ENCODE measurements at regions not wholly inside any gene's neighbourhood (a gene's known extent, or its start where the extent isn't known, plus 50 kb on each side); places are given as distances from the start of the nearest gene placed in this dataset.
A peak's percentile ranks its signal among the peaks of the same experiment; 100 is the strongest.

DNA sequence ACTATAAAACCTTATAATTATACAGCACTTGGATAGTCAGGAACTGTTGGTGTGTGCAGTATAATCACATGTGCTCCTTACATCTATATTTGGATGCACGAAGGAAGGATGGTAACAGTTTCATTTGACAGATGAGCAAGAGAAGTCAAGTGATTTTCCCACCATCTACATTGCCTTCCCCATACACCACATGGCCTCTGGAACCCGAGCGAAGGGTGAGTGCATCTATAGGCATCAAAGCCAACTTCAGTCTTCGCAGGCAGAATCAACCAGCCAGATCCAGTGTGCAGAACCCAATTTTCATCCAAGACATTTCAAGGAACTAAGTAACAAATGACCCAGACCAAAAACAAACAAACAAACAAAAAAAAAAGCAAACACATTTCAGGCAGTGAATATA is 85.1 kb upstream of the BLID start:
- H3K79me2 ChIP-seq (ENCODE audit: low read length), result peaks cover 62% of the 10 kb centered on the region
- peak overlapping the region; percentile 87 for H3K4me2 ChIP-seq (ENCODE audit: low read length)
- POLR2A ChIA-PET (ENCODE audit: unreplicated experiment), result interaction anchor here (1.3 kb wide), 1 partner anchor 21 kb away, joined by 8 read pairs; no protein-coding TSS in a partner anchor
- H3K27me3 ChIP-seq (ENCODE audit: low read length), result no peaks in the 10 kb centered on the region
- ATAC-seq (no peak), DNase-seq (no peak)
- H3K27ac ChIP-seq (ENCODE audit: low read length), result peak overlapping the region; percentile 94
- TF ChIP-seq CTCF (conservative IDR thresholded peaks at IDR 0.05; ENCODE audit: low read depth, low read length) (no peak), EZH2 (IDR thresholded peaks at IDR 0.05; ENCODE audit: low read length, unreplicated experiment) (no peak), EZH2phosphoT487 (IDR thresholded peaks at IDR 0.05; ENCODE audit: borderline replicate concordance, low read length) (no peak)
- peak overlapping the region; percentile 91 for H3K9ac ChIP-seq (ENCODE audit: low read length)
- H3K9me2 ChIP-seq (replicated peaks; ENCODE audit: low read length), result no peaks in the 10 kb centered on the region
- no peaks in the 10 kb centered on the region for H3K9me3 ChIP-seq (ENCODE audit: low read length)
- peaks cover 3% of the 10 kb centered on the region for H3F3A ChIP-seq (ENCODE audit: low read length, unreplicated experiment)
- intact Hi-C loops (cut with micrococcal nuclease), result loop anchor here (10.0 kb wide), 1 partner anchor 386 kb away; no protein-coding TSS in a partner anchor
- peaks cover 55% of the 10 kb centered on the region for H3K4me1 ChIP-seq (ENCODE audit: insufficient read depth, low read length)
- peak overlapping the region; percentile 70 for H3K4me3 ChIP-seq (ENCODE audit: low read length)
- no peaks in the 10 kb centered on the region for H4K20me1 ChIP-seq (ENCODE audit: low read length)
- BruUV-seq (replicated peaks), result no TSS peak
- no peaks in the 10 kb centered on the region for H3K36me3 ChIP-seq (ENCODE audit: low read depth, low read length)
- H2AFZ ChIP-seq (ENCODE audit: low read length), result no peak overlapping the region
- CTCF ChIA-PET, result no interaction called here

- H3K4me2 ChIP-seq (ENCODE audit: low read length), result peak overlapping the region; percentile 87
- H3K9me2 ChIP-seq (replicated peaks; ENCODE audit: low read length), result no peaks in the 10 kb centered on the region
- DNase-seq (peak; percentile 57), ATAC-seq (no peak)
- H3K4me1 ChIP-seq (ENCODE audit: insufficient read depth, low read length), result peaks cover 68% of the 10 kb centered on the region
- CTCF ChIA-PET, result no interaction called here
- H2AFZ ChIP-seq (ENCODE audit: low read length), result no peak overlapping the region
- peak overlapping the region; percentile 91 for H3K9ac ChIP-seq (ENCODE audit: low read length)
- TF ChIP-seq EZH2 (IDR thresholded peaks at IDR 0.05; ENCODE audit: low read length, unreplicated experiment), result no peak
- TF ChIP-seq EZH2phosphoT487 (IDR thresholded peaks at IDR 0.05; ENCODE audit: borderline replicate concordance, low read length), result no peak
- no peak for TF ChIP-seq CTCF (conservative IDR thresholded peaks at IDR 0.05; ENCODE audit: low read depth, low read length)
- no TSS peak for BruUV-seq (replicated peaks)
- no peaks in the 10 kb centered on the region for H3K9me3 ChIP-seq (ENCODE audit: low read length)
- H3K27me3 ChIP-seq (ENCODE audit: low read length), result no peaks in the 10 kb centered on the region
- peak overlapping the region; percentile 94 for H3K27ac ChIP-seq (ENCODE audit: low read length)
- POLR2A ChIA-PET (ENCODE audit: unreplicated experiment), result interaction anchor here (0.6 to 0.7 kb wide), 3 partner anchors 41 to 226 kb away, joined by 3 to 4 read pairs (median 3); no protein-coding TSS in a partner anchor
- peak overlapping the region; percentile 20; the same call in 1 of the 2 replicates for H3K4me3 ChIP-seq (ENCODE audit: low read length)
- intact Hi-C loops (cut with micrococcal nuclease), result loop anchor here (10.0 kb wide), 1 partner anchor 385 kb away; no protein-coding TSS in a partner anchor
- H3F3A ChIP-seq (ENCODE audit: low read length, unreplicated experiment), result peaks cover 3% of the 10 kb centered on the region
- H3K79me2 ChIP-seq (ENCODE audit: low read length), result peaks cover 77% of the 10 kb centered on the region
- H4K20me1 ChIP-seq (ENCODE audit: low read length), result no peaks in the 10 kb centered on the region
- no peaks in the 10 kb centered on the region for H3K36me3 ChIP-seq (ENCODE audit: low read depth, low read length)
Observed at GRCh38 chr11:122199661-122200060, 83.6 kb upstream of the BLID start.

DNA sequence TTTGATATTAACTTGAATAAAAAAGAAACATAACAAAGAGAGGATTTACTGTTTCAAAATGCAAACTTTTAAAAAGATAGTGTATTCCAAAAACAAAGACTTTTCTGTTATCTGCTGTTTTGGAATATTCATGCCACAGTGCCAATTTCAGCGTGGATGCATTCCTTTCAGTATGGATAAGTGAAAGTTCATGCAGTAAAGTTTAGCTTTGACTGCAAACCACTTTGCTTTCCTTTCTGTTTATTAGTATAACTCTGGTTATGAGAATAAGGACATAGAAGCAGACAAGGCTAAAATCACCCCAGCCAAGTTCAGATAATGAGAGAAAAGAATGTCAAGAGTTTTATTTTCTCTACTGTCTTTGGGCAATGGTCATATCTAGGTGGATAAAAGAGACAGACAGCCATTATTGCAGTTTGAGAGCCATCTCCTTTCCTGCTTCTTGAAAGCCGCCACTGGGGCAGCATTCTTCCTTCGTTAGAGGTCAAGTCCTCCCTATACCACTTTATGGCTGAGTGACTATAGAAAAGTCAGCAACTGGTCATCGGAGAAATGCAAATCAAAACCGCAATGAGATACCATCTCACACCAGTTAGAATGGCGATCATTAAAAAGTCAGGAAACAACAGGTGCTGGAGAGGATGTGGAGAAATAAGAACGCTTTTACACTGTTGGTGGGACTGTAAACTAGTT is 82.4 kb upstream of the BLID start:
- peak overlapping the region; percentile 63 for H3K4me2 ChIP-seq (ENCODE audit: low read length)
- H3K4me1 ChIP-seq (ENCODE audit: insufficient read depth, low read length), result peaks cover 73% of the 10 kb centered on the region
- no peaks in the 10 kb centered on the region for H3K9me3 ChIP-seq (ENCODE audit: low read length)
- ChIA-PET CTCF (no interaction called here), POLR2A (ENCODE audit: unreplicated experiment) (no interaction called here)
- H4K20me1 ChIP-seq (ENCODE audit: low read length), result no peaks in the 10 kb centered on the region
- DNase-seq (peak; percentile 85), ATAC-seq (no peak)
- H3K27me3 ChIP-seq (ENCODE audit: low read length), result no peaks in the 10 kb centered on the region
- peak overlapping the region; percentile 76 for H3K9ac ChIP-seq (ENCODE audit: low read length)
- peak overlapping the region; percentile 16; the same call in 1 of the 2 replicates for H3K4me3 ChIP-seq (ENCODE audit: low read length)
- H3K79me2 ChIP-seq (ENCODE audit: low read length), result peaks cover 84% of the 10 kb centered on the region
- H3F3A ChIP-seq (ENCODE audit: low read length, unreplicated experiment), result peaks cover 3% of the 10 kb centered on the region
- TF ChIP-seq EZH2phosphoT487 (IDR thresholded peaks at IDR 0.05; ENCODE audit: borderline replicate concordance, low read length), result no peak
- TF ChIP-seq CTCF (conservative IDR thresholded peaks at IDR 0.05; ENCODE audit: low read depth, low read length), result no peak
- TF ChIP-seq EZH2 (IDR thresholded peaks at IDR 0.05; ENCODE audit: low read length, unreplicated experiment), result no peak
- H3K27ac ChIP-seq (ENCODE audit: low read length), result peak overlapping the region; percentile 94
- H3K9me2 ChIP-seq (replicated peaks; ENCODE audit: low read length), result no peaks in the 10 kb centered on the region
- H2AFZ ChIP-seq (ENCODE audit: low read length), result no peak overlapping the region
- no TSS peak for BruUV-seq (replicated peaks)
- H3K36me3 ChIP-seq (ENCODE audit: low read depth, low read length), result no peaks in the 10 kb centered on the region
- intact Hi-C loops (cut with micrococcal nuclease), result no loop called here

Data from PC-3 (cell line).